HepG2 (cell line): ENCODE measurements at regions not wholly inside any gene's neighbourhood (a gene's known extent, or its start where the extent isn't known, plus 50 kb on each side); places are given as distances from the start of the nearest gene placed in this dataset.

Experiments used
- ATAC-seq: fragments of 200-7000 bp; cut with Tn5 transposase; 3 replicates; pipeline ENCODE4 v1.9.1; 2020; ENCODE audit warnings: mild to moderate bottlenecking, moderate library complexity
- BruUV-seq: library from RNA; stranded (reverse); fragments of 400-500 nt; replicated peaks from 2 replicates; lab custom pipeline; 2021; lab: Mats Ljungman, UMichigan
- CTCF ChIA-PET: fragments of 300-600 bp; formaldehyde crosslinking; extraction: SDS; loops from one replicate; lab custom pipeline; 2021; ENCODE audit warnings: low total read pairs, inconsistent platforms, low intra/inter-chr PET ratio; lab: Yijun Ruan, JAX
- POLR2A ChIA-PET: fragments of 350-600 bp; sonication (Branson Sonifier 250); formaldehyde crosslinking; loops from one replicate; lab custom pipeline; 2020; ENCODE audit warnings: antibody characterized with exemption, inconsistent platforms; lab: Yijun Ruan, JAX
- DNase-seq: peaks from one replicate; pipeline ENCODE4 v3.0.0-alpha.2; 2015; ENCODE audit warnings: low spot score
- FAIRE-seq: peaks from 3 replicates; lab custom pipeline; 2011; peaks lifted over from hg19 to GRCh38; lab: Jason Lieb, UNC
- H2AFZ ChIP-seq: one replicate; pipeline ENCODE4 v1.6.1; 2011; ENCODE audit warnings: low read length, inconsistent platforms
- H3K27ac ChIP-seq: fragments of 300-600 bp; 3 replicates; pipeline ENCODE4 v1.8.0; 2011; ENCODE audit warnings: mixed run types, mild to moderate bottlenecking, mixed read lengths, low read length, inconsistent platforms; ENCODE audit not compliant: insufficient read depth; ENCODE audit errors: extremely low read length
- H3K27me3 ChIP-seq, 2 experiments: fragments of 200-600 bp in 1 of 2; 2 replicates in 1 of 2; 3 replicates in 1 of 2; pipeline versions ENCODE4 v1.6.0 to v1.8.0; 2011; ENCODE audit warnings: low read length in 2 of 2, mild to moderate bottlenecking in 2 of 2, moderate library complexity in 2 of 2, inconsistent platforms in 1 of 2; ENCODE audit not compliant: insufficient read depth in 2 of 2, control insufficient read depth in 1 of 2
- H3K36me3 ChIP-seq, 2 experiments: fragments of 200-600 bp in 1 of 2; replicated peaks in 1 of 2; 2 replicates in 1 of 2; 3 replicates in 1 of 2; pipeline versions ENCODE4 v1.5.1 to v1.8.0; 2011; ENCODE audit warnings: low read length in 2 of 2, inconsistent platforms in 1 of 2; ENCODE audit not compliant: insufficient read depth in 2 of 2, control insufficient read depth in 1 of 2
- H3K4me1 ChIP-seq: 2 replicates; pipeline ENCODE4 v1.5.1; 2012; ENCODE audit warnings: low read length, inconsistent platforms; ENCODE audit not compliant: insufficient read depth
- H3K4me2 ChIP-seq: 2 replicates; pipeline ENCODE4 v1.6.0; 2011; ENCODE audit warnings: low read depth, low read length, inconsistent platforms
- H3K4me3 ChIP-seq, 3 experiments: fragments of 200-600 bp in 1 of 3; sonication (generic), shearing (Covaris generic) in 1 of 3; replicated peaks in 1 of 3; 2 replicates each; pipeline ENCODE4 v1.5.1; 2011 to 2016; ENCODE audit warnings: low read length in 3 of 3, inconsistent platforms in 2 of 3, low read depth in 2 of 3, mild to moderate bottlenecking in 2 of 3, control low read depth in 1 of 3, mixed read lengths in 1 of 3; ENCODE audit not compliant: insufficient read depth in 1 of 3
- H3K79me2 ChIP-seq: one replicate; pipeline ENCODE4 v1.6.1; 2011; ENCODE audit warnings: low read length, inconsistent platforms; ENCODE audit not compliant: insufficient read depth
- H3K9ac ChIP-seq: 2 replicates; pipeline ENCODE4 v1.6.0; 2011; ENCODE audit warnings: mild to moderate bottlenecking, low read depth, low read length, inconsistent platforms; ENCODE audit not compliant: insufficient read depth
- H3K9me3 ChIP-seq: 2 replicates; pipeline ENCODE4 v1.5.1; 2012; ENCODE audit warnings: mild to moderate bottlenecking, low read length
- H4K20me1 ChIP-seq: 2 replicates; pipeline ENCODE4 v1.6.0; 2011; ENCODE audit warnings: inconsistent platforms, mild to moderate bottlenecking, low read length, moderate library complexity; ENCODE audit not compliant: insufficient read depth
- CHCHD3 ChIP-seq: sonication (generic); formaldehyde crosslinking; IDR thresholded peaks from 2 replicates; pipeline ENCODE4 v1.8.0; 2022; ENCODE audit warnings: mild to moderate bottlenecking, missing genetic modification reagents, moderate library complexity
- EED ChIP-seq: sonication (generic); formaldehyde crosslinking; IDR thresholded peaks from 2 replicates; pipeline ENCODE4 v1.5.0; 2020; ENCODE audit warnings: mild to moderate bottlenecking, missing genetic modification reagents
- HOXA3 ChIP-seq: sonication (generic); formaldehyde crosslinking; IDR thresholded peaks from 2 replicates; pipeline ENCODE4 v1.5.0; 2020; ENCODE audit warnings: missing genetic modification reagents
- KDM6A ChIP-seq: IDR thresholded peaks from 2 replicates; pipeline ENCODE4 v1.6.1; 2016; ENCODE audit warnings: low read depth
- KLF13 ChIP-seq: sonication (generic); formaldehyde crosslinking; IDR thresholded peaks from 2 replicates; pipeline ENCODE4 v1.4.0; 2020; ENCODE audit warnings: mild to moderate bottlenecking, missing genetic modification reagents
- MEIS1 ChIP-seq: sonication (generic); formaldehyde crosslinking; IDR thresholded peaks from 2 replicates; pipeline ENCODE4 v1.9.0; 2021; ENCODE audit warnings: mild to moderate bottlenecking, missing genetic modification reagents, moderate library complexity, borderline replicate concordance
- NCOA1 ChIP-seq: sonication (generic); formaldehyde crosslinking; IDR thresholded peaks from 2 replicates; pipeline ENCODE4 v1.9.0; 2021; ENCODE audit warnings: missing genetic modification reagents
- PCBP2 ChIP-seq: fragments of 200-400 bp; formaldehyde crosslinking; optimal IDR thresholded peaks from 2 replicates; pipeline ENCODE3; 2018; ENCODE audit warnings: low read length, low read depth; ENCODE audit not compliant: poor library complexity, severe bottlenecking
- POGK ChIP-seq: sonication (generic); formaldehyde crosslinking; conservative IDR thresholded peaks from 2 replicates; pipeline ENCODE4 v1.8.0; 2022; ENCODE audit warnings: mild to moderate bottlenecking, moderate library complexity, missing genetic modification reagents
- SMAD9 ChIP-seq: sonication (generic); formaldehyde crosslinking; IDR thresholded peaks from 2 replicates; pipeline ENCODE4 v1.5.1; 2020; ENCODE audit warnings: mild to moderate bottlenecking, missing genetic modification reagents
- TFE3 ChIP-seq: IDR thresholded peaks from 2 replicates; pipeline ENCODE4 v1.6.1; 2016
- TIGD3 ChIP-seq: sonication (generic); formaldehyde crosslinking; IDR thresholded peaks from 2 replicates; pipeline ENCODE4 v1.5.1; 2020; ENCODE audit warnings: mild to moderate bottlenecking, missing genetic modification reagents, borderline replicate concordance
- ZNF367 ChIP-seq: sonication (generic); formaldehyde crosslinking; IDR thresholded peaks from 2 replicates; pipeline ENCODE4 v1.4.0; 2020; ENCODE audit warnings: missing genetic modification reagents, borderline replicate concordance
- ZNF572 ChIP-seq: sonication (generic); formaldehyde crosslinking; IDR thresholded peaks from 2 replicates; pipeline ENCODE4 v1.5.1; 2020; ENCODE audit warnings: mild to moderate bottlenecking, missing genetic modification reagents
- WGBS: methylation state at CpG from one replicate; pipeline ENCODE4 v1.1.6; 2017; ENCODE audit warnings: low lambda C conversion rate; 5-methylcytosine and 5-hydroxymethylcytosine counted together
- in situ Hi-C: cut with HindIII; loops from 2 replicates; pipeline ENCODE4 v1.10.0; 2017; ENCODE audit warnings: low pct_unique_long_range_greater_than_20kb; ENCODE audit not compliant: extremely low pct_ligation_motif_present
- intact Hi-C: fragments of 100-400 bp; cut with micrococcal nuclease; formaldehyde crosslinking; loops from one replicate; pipeline ENCODE4 v1.10.0; 2022; ENCODE audit not compliant: unreplicated experiment
- TF ChIP-seq, protein P1 (sequence below): sonication (generic); formaldehyde crosslinking; IDR thresholded peaks from 2 replicates; pipeline ENCODE4 v1.5.0; 2020; ENCODE audit warnings: mild to moderate bottlenecking, missing genetic modification reagents

DNA sequence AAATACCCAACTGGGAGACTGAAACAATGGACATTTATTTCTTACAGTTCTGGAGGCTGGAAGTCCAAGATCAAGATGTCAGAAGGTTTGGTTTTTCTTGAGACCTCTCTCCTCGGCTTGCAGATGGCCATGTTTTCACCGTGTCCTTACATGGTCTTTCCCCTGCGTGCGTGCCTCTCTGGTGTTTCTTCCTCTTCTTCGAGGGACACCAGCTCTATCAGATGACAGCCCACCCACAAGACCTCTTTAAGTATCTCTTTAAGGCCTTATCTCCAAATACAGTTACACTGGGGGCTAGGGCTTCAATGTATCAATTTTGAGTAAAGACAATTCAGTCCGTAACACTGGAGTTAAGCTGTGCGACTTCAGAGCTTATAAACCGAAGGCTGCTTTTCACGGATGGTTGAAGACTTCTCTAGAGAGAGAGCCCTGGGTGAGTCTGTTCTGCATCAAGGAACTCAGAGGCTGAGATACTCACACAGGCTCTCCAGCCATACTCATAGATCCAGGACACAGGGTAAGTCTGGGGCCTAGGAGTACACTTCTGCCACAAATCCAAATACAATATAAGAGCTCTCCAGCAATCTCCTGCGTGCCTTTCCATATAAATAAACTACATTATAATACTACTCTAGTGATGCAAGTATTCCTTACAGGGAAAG, 339.9 kb upstream of the PKDCC start:
- CTCF ChIA-PET, result no interaction called here
- H3K27me3 ChIP-seq, result no peaks in the 10 kb centered on the region; a peak in 1 of 5 replicates
- DNase-seq (no peak), FAIRE-seq (no peak), ATAC-seq (no peak)
- in situ Hi-C loops (no loop called here), intact Hi-C loops (no loop called here)
- TF ChIP-seq SMAD9 (CRISPR knock-in tag) (no peak), KDM6A (CRISPR knock-in tag) (no peak), TFE3 (CRISPR knock-in tag) (no peak), TIGD3 (CRISPR knock-in tag) (no peak), CHCHD3 (CRISPR knock-in tag) (no peak), NCOA1 (CRISPR knock-in tag) (no peak), PCBP2 (no peak), ZNF367 (CRISPR knock-in tag) (no peak), ZNF572 (no peak), HOXA3 (CRISPR knock-in tag) (no peak), EED (CRISPR knock-in tag) (no peak), MEIS1 (CRISPR knock-in tag) (no peak), KLF13 (no peak), POGK (no peak)
- TF ChIP-seq, protein P1, sequence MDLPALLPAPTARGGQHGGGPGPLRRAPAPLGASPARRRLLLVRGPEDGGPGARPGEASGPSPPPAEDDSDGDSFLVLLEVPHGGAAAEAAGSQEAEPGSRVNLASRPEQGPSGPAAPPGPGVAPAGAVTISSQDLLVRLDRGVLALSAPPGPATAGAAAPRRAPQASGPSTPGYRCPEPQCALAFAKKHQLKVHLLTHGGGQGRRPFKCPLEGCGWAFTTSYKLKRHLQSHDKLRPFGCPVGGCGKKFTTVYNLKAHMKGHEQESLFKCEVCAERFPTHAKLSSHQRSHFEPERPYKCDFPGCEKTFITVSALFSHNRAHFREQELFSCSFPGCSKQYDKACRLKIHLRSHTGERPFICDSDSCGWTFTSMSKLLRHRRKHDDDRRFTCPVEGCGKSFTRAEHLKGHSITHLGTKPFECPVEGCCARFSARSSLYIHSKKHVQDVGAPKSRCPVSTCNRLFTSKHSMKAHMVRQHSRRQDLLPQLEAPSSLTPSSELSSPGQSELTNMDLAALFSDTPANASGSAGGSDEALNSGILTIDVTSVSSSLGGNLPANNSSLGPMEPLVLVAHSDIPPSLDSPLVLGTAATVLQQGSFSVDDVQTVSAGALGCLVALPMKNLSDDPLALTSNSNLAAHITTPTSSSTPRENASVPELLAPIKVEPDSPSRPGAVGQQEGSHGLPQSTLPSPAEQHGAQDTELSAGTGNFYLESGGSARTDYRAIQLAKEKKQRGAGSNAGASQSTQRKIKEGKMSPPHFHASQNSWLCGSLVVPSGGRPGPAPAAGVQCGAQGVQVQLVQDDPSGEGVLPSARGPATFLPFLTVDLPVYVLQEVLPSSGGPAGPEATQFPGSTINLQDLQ, result no peak
- H4K20me1 ChIP-seq, result no peaks in the 10 kb centered on the region
- H3K4me1 ChIP-seq, result no peaks in the 10 kb centered on the region
- no peak overlapping the region for H3K4me3 ChIP-seq
- no peak overlapping the region for H2AFZ ChIP-seq
- no peaks in the 10 kb centered on the region for H3K79me2 ChIP-seq
- H3K9me3 ChIP-seq, result no peaks in the 10 kb centered on the region
- no peak overlapping the region for H3K4me2 ChIP-seq
- POLR2A ChIA-PET, result no interaction called here
- no peak overlapping the region for H3K27ac ChIP-seq
- 37% methylated on average over 10 of the region's 10 CpGs for WGBS
- H3K9ac ChIP-seq, result no peak overlapping the region
- BruUV-seq, result no TSS peak
- H3K36me3 ChIP-seq, result no peaks in the 10 kb centered on the region
